Retina (tissue), 1 donor: ENCODE measurements at regions not wholly inside any gene's neighbourhood (a gene's known extent, or its start where the extent isn't known, plus 50 kb on each side); places are given as distances from the start of the nearest gene placed in this dataset.
A peak's percentile ranks its signal among the peaks of the same experiment; 100 is the strongest.

Source experiments
- DNase-seq: peaks from one replicate; pipeline ENCODE4 v3.0.0-alpha.2; 2016

DNA sequence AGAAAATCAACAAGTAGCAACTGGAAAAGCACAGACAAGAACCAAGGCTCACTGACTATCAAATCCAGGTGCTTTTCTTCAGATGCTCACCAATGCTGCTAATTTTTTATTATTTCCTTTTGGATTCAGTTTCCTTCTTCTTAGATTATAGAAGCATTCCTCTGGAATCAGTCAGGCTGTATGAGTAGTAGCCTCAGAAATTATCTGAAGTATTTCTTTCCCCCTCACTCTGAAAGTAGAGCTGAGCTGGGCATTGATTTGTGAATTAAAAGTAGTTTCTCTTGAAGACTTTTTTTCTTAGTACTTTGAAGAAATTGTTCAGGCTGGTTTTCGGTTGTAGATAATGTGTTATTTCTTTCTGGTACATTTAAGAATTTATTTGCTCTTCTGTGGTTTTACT lies 273.7 kb downstream of the NOL4 start:
- no peak for DNase-seq

DNA sequence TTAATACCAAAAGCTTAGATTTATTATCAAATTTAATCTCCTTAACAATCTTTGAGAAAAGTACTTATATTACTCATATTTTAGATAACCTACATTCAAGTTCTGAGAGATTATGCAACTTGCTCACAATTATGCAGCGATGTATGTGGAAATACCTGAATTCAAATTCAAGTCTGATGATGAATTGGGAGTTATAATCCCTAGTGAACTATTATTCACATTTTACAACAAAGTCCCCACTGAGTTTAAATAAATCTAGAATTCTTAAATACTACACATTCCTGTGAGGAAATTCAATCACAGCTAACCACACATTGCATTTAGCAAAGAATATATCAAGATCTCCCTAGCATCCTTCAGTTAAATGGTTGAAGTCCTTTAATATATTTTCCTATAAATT lies 278.4 kb downstream of the NOL4 start:
- DNase-seq, result no peak

DNA sequence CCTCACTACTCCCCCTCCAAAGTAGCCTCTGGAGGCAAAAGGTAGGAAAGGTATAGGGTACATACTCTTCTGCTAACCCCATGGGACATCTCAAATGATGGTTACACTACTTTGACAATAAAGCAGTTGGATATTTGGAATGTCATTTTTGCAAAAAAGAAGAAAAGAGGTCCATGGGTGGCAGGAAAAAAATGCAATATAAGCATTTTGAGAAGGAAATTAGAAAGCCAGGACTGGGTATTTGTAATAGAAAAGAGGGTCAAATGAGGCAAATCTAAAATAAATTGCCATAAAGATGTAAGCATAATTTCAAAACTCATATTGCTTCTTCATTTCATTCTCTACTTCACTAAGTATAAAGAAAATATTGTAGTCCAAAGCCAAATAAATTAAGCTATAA lies 280.2 kb downstream of the NOL4 start:
- DNase-seq, result no peak

DNA sequence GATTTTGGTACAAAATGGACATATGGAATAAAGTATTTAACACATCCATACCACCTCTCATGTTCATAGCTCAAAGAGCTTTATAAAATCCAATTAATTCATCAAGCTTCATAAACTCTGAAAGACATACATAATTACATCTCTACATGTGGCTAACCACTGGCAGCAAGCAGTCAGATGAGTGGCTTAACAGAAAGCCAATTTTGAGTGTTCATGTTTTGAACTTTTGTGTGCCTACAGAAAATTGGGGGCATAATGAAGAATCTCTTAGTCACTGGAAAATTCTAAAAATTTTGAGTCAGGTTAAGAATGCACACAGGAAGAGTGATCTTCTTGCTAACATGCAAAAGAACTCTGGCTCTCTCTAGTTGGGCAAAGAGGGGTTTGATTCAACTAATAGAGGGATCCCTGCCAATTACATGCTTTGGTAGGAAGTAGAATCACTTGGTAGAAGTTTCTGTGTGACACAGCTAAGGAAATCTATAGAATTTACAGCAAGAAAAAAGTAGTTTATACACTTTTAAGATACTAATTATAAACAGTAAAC lies 287.4 kb downstream of the NOL4 start:
- DNase-seq, result no peak

DNA sequence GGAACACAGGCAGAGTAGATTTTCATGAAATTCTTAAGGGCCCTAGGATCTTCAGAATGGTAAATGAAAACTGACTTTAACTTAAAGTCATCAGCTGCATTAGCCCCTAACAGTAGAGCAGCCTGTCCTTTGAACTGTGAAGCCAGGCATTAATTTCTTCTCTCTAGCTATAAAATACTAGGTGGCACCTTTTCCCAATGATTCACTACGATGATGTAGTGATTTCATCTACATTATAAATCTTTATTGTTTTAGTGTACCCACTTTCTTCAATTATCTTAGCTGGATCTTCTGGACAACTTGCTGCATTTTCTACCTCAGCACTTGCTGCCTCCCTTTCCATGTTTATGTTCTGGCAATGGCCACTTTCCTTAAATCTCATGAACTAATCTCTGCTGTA lies 290.5 kb downstream of the NOL4 start:
- DNase-seq, result no peak

DNA sequence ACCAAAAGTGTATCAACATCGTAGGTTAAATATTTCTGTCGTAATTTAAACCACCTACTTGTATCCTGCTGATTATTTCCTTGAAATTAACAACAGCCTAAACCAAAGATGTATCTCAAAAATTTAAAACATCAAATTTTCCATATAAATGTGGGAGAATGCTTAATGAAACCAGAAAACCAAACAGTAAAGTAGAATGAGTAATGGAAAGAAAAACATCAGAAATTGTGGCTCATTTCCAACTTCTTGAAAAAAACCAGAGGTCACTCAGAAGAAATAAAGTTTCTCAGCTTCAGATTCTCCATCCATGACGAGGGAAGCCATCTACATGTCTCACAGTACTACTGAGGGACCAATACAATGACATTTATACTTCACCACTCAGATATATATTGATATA lies 296.5 kb downstream of the NOL4 start:
- DNase-seq, result no peak

DNA sequence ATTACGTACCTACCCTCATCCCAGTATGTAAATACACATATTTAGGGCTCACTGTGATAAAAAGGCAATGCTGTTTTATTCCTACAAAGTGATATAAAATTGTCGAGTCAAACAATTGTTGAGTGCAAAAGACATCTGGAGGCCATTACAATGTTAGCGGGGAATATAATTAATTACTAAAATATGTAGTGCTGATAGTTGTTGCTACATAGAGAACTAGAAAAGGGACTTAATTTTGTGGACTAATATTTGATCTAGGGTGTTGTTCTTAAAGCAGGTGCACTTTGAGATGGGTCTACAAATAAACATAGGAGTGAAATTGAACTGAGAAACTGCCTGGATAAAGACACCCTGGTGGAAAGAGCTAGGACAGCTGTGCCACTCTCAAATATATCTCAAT lies 300.1 kb downstream of the NOL4 start:
- DNase-seq, result no peak

DNA sequence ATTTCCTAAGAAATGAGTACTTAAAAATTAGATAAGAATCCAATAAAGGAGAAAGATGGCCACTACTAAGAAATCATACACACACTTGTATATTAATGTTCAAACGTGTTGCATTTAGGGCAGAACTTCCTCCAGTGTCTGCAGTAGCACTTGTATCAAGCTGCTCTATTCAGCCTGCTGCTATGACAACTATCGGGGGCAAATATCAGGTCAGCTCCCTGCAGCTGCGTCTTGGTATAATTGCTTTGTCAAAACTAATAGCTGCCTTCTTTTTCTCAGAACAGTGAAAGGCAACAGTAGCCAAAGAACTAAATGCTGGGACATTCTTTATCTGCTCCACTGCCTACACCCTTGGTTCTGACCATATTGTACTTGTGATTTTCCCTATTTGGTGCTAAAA lies 300.7 kb downstream of the NOL4 start:
- peak; percentile 45 for DNase-seq

DNA sequence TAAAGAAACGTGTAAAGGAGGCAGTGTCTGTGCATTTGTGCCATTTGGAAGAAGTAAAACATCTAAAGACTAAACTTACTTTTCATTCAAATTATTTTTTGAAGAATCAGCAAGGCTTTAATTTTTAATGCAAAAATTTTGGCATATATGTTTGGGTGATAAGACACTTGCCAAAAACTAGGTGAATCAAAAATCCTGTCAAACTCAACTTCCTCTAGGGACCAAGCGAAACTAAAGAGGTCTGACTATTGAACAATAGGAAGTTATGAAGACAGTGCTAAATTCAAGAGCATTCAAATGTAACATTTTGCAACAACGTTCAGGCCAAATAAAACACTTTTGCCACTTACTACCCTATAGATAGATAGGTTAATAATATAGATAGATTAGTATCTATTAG lies 306.1 kb downstream of the NOL4 start:
- DNase-seq, result no peak

DNA sequence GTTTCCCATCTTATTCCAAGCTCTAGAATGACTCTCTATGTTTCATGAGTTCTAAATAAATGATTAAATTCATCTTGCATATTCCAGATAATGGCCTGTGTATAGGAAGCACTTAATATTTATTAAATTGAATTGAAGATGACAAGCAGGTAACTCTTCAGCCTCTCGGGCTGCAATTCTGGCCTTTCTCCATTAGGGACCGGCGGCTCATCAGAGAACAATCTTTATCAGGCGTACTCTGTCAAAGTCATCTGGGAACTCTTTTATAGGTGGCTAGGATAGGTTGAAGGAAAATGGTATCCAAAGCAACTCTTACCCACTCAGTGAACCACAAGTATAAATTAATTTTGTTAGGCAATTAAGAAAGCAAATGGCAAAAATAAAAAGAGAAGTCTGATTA lies 308.5 kb downstream of the NOL4 start:
- no peak for DNase-seq

DNA sequence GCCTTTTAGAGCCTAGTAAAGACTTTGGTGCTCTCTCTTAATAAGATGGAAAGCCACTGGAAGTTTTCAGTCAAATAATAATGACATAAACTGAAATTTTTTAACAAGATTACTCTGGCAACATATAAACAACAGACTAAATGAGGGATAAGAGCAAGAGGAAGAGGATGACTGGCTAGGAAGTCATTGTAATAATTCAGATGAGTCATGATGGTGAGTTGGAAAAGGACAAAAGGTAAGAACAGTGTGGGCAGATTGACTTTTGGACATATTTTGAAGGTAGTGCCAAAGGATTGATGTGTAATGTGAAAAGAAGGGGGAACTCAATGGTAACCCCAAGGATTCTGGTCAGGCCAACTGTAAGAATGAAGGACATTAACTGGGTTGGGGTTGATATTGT lies 310.3 kb downstream of the NOL4 start:
- DNase-seq, result no peak

DNA sequence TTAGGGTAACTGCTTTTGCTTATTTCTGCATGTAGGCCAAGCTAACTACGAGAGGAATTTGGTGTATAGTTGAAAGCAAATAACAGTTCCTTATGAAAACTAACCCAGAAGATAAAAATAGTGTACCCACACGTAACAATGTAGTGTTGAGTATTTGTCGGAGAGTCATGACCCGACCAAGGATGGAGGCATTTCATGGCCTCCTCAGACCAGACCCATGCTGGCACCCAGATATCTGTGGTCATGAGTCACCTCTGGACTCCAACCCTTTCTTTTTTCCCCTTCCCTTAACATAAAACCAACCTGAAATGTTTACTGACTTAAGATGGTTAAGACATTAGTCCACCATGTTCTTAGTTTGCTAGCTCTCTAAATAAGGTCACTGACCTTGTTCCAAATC lies 318.7 kb downstream of the NOL4 start:
- no peak for DNase-seq

DNA sequence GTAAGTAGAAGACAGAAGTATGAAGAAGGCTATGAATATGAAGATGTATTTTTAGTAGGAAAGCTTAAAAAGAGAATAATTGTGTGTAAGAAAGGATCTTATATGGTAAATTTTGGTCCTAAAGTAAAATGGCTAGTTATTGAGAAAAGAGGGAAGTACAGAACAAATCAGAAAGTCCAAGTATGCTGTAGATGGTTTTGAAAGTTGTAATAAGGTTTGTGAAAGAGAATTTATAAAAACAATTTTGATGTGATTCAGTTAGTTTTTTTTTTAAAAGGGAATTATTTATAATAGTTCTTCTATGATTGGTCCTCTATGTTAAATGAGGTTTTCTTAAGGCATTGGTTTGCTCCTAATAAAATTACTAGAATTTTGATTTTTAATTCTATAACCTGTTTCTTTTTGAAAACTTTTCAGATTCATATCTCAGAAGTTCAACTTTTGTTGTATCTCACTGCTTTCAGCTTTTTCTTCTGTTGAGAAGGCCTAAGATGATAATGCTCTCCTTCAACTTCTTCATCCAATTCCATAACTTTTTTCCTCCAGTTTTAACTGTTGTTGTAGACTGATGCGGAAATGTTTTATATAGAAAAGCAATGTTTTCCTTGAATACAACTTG lies 322.7 kb downstream of the NOL4 start:
- DNase-seq, result no peak

DNA sequence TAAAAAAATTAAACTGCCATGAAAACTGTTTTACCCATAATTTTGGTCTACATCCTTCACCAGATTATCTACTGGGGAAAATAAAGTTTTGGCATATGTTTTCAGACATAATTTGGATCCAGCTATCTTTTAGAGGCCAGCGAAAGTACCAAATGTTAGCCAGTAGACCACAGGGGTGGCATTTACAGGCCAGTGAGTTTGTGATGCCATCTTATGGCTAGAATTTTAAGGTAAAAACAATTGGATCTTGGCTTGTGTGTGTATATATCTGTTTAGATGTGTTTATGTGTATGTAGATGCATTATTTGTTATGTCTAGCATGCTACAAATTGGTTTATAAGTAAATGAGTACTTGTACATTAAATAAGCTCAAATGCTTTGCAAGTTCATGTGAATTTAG lies 322.6 kb downstream of the ASXL3 start:
- DNase-seq, result no peak

DNA sequence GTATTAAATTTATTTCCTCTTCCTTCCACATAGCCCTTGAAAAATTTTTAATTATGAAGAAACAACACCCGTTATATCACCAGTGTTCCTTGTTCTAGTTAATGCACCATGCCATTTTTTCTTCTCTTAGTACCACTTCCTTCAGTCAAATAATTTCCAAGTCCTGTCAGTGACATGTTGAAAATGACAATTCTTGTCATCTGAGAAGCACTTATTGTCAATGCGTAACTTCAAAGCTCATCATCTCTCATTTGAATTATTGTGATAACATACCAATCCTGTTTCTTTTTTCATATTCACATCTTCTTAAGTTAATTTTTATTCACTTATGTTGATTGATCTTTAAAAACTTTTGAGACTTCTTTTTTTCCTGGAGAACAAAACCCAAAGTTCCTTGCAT lies 320.4 kb downstream of the ASXL3 start:
- DNase-seq, result no peak

DNA sequence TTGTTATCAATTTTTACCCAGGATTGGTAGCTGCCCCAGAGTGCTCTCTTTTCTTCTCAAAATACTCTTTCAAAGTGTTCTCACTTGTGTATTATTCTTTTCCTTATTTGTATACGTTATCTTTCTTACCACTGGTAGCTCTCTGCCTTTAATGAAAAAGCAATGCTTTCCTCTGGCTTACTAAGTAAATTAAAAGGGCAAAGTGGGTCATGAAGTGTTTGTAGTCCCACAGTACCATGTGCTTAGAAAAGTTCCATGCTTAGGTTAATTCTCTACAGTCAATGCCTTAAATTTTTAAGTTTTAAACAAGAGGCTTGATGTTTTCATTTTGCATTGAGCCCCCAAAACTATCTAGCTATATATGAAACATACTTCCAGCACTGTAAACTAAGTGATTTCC lies 300.2 kb downstream of the ASXL3 start:
- no peak for DNase-seq

DNA sequence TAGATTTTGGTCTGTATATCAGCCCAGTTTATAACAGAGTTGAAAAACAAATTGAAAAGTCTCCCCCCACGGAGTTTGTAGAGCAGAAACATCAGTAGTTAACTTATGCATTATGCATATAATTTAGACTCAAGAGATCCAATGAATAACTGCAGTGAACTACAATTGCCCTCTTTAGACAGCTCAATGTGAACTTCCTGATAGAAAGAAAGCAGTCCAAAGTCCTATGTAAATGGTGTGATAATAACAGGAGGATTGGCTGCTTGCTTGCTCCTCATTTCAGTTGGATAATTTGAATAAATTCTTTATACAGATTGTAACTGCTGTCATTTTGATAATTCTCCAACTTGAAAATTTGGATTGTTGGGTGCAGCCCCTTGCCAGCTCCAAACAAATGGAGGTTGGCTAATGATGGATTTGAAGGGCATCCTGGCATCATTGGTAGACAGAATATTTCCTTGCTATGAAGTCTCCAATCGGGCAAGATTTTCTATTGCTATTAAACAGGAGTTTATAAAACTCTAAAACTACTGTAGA lies 297.1 kb downstream of the ASXL3 start:
- no peak for DNase-seq

DNA sequence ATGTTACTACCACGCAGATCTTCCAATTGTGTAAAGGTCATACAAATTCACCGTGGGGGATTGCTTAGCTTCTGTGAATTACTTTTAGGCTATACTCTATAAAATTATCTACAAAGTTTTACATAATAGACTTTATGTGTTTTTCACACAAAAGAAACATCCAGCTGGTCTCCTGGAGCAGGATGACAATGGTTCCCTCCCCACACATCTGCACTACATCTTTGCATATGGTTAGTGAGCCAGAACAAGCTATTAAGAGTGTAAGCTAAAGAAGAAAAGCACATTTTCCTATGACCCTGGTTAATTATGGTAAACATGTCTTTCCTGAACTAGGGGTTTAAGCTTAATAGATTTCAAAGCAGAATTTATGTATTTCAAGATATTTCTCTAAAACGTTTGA lies 295.1 kb downstream of the ASXL3 start:
- DNase-seq, result no peak

DNA sequence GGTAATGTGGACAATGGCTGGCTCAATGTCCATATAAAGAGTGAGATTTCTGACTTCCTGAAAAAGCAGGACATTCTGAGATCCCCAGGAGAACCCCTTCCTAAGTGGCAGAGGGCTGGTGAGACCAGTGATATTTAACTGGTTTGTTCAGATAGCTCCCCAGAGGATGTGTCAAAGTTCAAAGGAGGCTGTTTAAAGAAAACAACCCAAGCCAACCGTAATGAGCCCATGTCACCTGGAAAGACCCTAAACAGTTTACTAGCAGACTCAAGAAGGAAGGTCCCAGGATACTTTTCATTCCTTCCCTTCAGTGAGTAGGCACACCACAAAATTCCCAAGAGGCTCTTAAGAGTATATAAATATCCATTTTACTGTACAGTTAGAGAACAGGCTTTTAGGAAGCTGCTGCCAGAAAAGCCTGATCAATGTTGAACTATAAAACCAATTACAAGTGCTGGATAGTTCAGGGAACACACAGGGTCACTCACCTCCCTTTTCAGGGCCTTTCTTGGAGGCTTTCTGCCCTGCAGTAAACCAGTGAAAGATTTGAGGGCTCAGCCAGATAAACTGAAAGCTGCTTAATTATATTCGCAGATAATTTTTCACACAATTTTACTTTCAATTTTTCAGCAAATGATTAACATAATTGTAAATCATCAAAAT lies 293.5 kb downstream of the ASXL3 start:
- DNase-seq, result peak; percentile 13

DNA sequence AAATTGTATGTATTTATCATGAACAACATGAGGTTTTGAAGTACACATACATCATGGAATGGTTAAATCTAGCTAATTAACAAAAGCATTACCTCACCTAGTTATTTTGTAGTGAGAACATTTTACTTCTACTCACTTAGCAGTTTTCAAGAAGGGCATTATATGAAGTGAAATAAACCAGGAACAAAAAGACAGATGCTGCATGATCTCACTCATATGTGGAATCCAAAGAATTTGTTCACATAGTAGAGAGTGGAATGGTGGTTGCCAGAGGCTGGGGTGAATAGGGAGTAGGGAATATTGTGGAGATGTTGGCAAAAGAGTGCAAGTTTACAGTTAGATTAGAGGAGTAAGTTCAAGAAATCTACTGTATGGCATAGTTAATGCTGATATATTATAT lies 292.0 kb downstream of the ASXL3 start:
- no peak for DNase-seq

DNA sequence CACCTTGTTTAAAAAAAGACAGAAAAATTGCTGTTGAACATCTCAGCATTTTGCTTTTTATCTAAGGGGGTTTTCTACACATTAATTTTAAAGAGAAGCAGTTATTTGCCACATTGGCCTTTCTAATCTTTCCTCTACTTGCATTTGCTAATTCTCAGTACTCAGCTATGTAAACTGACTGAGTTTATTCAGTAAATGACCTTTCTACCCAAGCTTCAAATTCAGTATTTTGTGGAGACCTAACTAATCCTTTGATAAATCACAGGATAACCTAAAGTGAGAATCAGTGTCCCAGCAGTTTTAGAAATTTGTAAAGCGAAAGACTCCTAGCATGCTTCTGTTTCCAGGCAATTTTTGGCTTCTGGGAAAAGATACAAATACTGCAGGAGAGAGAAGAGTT lies 288.4 kb downstream of the ASXL3 start:
- no peak for DNase-seq

DNA sequence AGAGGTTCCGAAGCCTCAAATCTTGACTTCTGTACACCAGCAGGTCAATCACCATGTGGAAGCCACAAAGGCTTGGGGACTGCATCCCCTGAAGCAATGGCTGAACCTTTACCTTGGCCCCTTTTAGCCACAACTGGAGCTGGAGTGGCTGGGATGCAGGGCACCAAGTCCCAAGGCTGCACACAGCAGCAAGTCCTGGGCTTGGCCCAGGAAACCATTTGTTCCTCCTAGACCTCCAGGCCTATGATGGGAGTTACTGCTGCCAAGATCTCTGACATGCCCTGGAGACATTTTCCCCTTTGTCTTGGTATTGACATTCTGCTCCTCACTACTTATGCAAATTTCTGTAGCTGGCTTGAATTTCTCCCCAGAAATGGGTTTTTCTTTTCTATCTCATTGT lies 285.9 kb downstream of the ASXL3 start:
- no peak for DNase-seq

DNA sequence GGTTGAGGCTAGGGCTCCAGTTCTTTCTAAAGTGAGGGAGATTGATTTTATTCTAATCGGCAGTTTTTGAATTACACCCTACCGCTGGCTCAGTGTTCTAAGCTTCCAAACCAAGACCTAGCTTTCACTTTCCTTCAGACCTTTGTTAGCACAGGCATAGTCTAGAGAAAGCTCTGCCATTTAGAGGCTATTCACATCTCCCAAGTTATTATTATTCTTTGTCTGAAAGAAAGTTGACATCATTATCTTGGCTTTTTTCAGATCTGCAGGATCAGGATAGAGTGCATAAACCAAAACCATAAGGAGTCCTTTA lies 276.8 kb downstream of the ASXL3 start:
- DNase-seq, result no peak

DNA sequence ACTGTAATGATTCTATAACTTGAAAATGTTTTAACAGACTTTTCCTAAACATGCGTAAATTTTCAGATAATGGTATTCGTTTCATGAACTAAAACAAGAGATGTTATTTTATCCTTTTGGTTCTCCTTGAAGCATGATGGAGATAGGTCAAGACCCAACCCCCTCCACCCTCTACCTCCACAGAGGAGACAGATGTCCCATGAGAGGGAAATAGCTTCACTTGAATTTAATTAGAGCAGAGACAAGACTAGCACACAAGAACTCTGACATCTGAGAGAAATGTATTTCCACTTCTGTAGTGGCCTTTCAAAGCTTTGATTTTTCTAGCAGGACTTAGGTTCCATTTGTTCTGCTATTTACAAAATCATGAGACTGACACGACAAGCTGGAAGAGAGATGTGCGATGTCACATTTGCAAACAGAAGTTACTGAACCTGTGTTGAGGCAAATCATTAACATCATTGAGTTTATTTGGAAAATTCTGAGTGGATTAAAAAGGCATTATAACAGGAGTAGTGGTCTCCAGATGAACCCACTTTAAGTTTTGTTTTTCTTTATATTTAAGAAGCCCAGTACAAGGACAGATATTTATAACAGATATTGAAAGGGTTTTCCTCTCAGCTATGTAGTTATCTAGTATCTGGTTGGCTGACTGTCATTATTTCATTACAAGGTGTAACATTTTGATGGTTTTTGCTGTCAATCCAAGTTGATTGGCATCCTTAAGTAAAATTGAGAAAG lies 276.2 kb downstream of the ASXL3 start:
- DNase-seq, result no peak
